Mammary epithelial cell (primary cell): ENCODE measurements at regions not wholly inside any gene's neighbourhood (a gene's known extent, or its start where the extent isn't known, plus 50 kb on each side); places are given as distances from the start of the nearest gene placed in this dataset.

Source experiments
- CTCF ChIP-seq, 2 donors: IDR thresholded peaks in 1 of 2; conservative IDR thresholded peaks in 1 of 2; 2 replicates each; pipeline ENCODE4 v1.5.1; 2011 to 2012; ENCODE audit warnings: inconsistent platforms in 2 of 2, low read length in 2 of 2, mild to moderate bottlenecking in 2 of 2, control low read depth in 1 of 2, low read depth in 1 of 2; ENCODE audit not compliant: insufficient read depth in 1 of 2; ENCODE audit errors: extremely low read depth in 1 of 2
- EZH2 ChIP-seq: IDR thresholded peaks from 2 replicates; pipeline ENCODE4 v1.6.1; 2012; ENCODE audit warnings: low read length, inconsistent platforms, borderline replicate concordance

- no peak for TF ChIP-seq CTCF (conservative IDR thresholded peaks at IDR 0.05 in 1 of 2, IDR thresholded peaks at IDR 0.05 in 1 of 2; ENCODE audit: extremely low read depth in 1 of 2, insufficient read depth in 1 of 2, low read depth in 1 of 2, low read length in 2 of 2)
- TF ChIP-seq EZH2, result no peak
Observed at GRCh38 chr3:162742159-162742717, 1245.6 kb downstream of the OTOL1 start.
